HEK293T (cell line): ENCODE measurements at regions not wholly inside any gene's neighbourhood (a gene's known extent, or its start where the extent isn't known, plus 50 kb on each side); places are given as distances from the start of the nearest gene placed in this dataset.

ENCODE experiments used
- CTCF ChIA-PET: fragments of 350-600 bp; formaldehyde crosslinking; extraction: SDS; loops from one replicate; lab custom pipeline; 2021; ENCODE audit warnings: antibody characterized with exemption, inconsistent platforms; lab: Yijun Ruan, JAX
- POLR2A ChIA-PET: fragments of 350-600 bp; formaldehyde crosslinking; extraction: SDS; loops from one replicate; lab custom pipeline; 2020; ENCODE audit warnings: antibody characterized with exemption, inconsistent platforms; lab: Yijun Ruan, JAX
- DNase-seq: peaks from one replicate; pipeline ENCODE4 v3.0.0; 2012; ENCODE audit warnings: mixed read lengths; ENCODE audit errors: extremely low spot score
- ARNT ChIP-seq: fragments of 450-650 bp; IDR thresholded peaks from 2 replicates; pipeline ENCODE4 v1.6.1; 2017; ENCODE audit warnings: mild to moderate bottlenecking
- BHLHE40 ChIP-seq: fragments of 450-650 bp; IDR thresholded peaks from 2 replicates; pipeline ENCODE4 v1.6.1; 2016; ENCODE audit warnings: mild to moderate bottlenecking, moderate library complexity, borderline replicate concordance
- CTBP1 ChIP-seq: fragments of 450-650 bp; IDR thresholded peaks from 2 replicates; pipeline ENCODE4 v1.6.1; 2016; ENCODE audit warnings: borderline replicate concordance
- ELF4 ChIP-seq: fragments of 450-650 bp; IDR thresholded peaks from 2 replicates; pipeline ENCODE4 v1.6.1; 2017; ENCODE audit warnings: antibody characterized with exemption
- FOXA1 ChIP-seq: fragments of 450-650 bp; IDR thresholded peaks from 2 replicates; pipeline ENCODE4 v1.6.1; 2016; ENCODE audit warnings: mild to moderate bottlenecking
- FOXK2 ChIP-seq: fragments of 450-650 bp; IDR thresholded peaks from 2 replicates; pipeline ENCODE4 v1.6.1; 2016; ENCODE audit warnings: mild to moderate bottlenecking
- FOXM1 ChIP-seq: fragments of 450-650 bp; IDR thresholded peaks from 2 replicates; pipeline ENCODE4 v1.6.1; 2017; ENCODE audit warnings: mild to moderate bottlenecking, borderline replicate concordance
- HDGF ChIP-seq: fragments of 450-650 bp; IDR thresholded peaks from 2 replicates; pipeline ENCODE4 v1.6.1; 2017; ENCODE audit warnings: antibody characterized with exemption, borderline replicate concordance
- L3MBTL2 ChIP-seq: fragments of 450-650 bp; conservative IDR thresholded peaks from 2 replicates; pipeline ENCODE4 v1.6.1; 2016; ENCODE audit warnings: mild to moderate bottlenecking
- LEF1 ChIP-seq: fragments of 450-650 bp; IDR thresholded peaks from 2 replicates; pipeline ENCODE4 v1.6.1; 2017; ENCODE audit warnings: mild to moderate bottlenecking, borderline replicate concordance
- NFRKB ChIP-seq: fragments of 450-650 bp; IDR thresholded peaks from 2 replicates; pipeline ENCODE4 v1.6.1; 2016; ENCODE audit warnings: mild to moderate bottlenecking, moderate library complexity
- PKNOX1 ChIP-seq: fragments of 450-650 bp; IDR thresholded peaks from 2 replicates; pipeline ENCODE4 v1.6.1; 2016
- SP1 ChIP-seq: fragments of 450-650 bp; IDR thresholded peaks from 2 replicates; pipeline ENCODE4 v1.6.1; 2017
- SUZ12 ChIP-seq: fragments of 450-650 bp; IDR thresholded peaks from 2 replicates; pipeline ENCODE4 v1.6.1; 2016; ENCODE audit warnings: mild to moderate bottlenecking
- TARDBP ChIP-seq: fragments of 450-650 bp; IDR thresholded peaks from 2 replicates; pipeline ENCODE4 v1.6.1; 2016
- ZNF384 ChIP-seq: fragments of 450-650 bp; IDR thresholded peaks from 2 replicates; pipeline ENCODE4 v1.6.1; 2016

DNA sequence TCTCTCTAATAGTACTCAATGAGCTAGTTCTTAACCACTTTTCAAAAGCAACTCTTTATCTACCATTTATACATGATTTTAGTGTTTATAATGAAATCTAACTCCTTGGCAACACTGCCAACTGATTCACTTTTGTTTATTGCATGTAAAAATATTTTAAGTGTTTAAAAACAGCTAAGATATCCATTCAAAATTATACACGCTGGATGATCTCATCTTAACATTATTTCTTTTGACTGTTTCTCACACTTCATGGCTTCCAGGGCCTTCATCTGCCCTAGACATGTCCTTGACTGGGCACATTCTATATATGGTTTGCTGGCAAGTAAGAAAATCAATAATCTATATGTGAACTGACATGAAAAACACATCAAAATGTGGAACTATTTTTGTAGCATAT lies 414.6 kb upstream of the LUZP2 start:
- ChIA-PET CTCF (interaction anchor here (0.6 kb wide), 1 partner anchor 1566 kb away, joined by 6 read pairs; no protein-coding TSS in a partner anchor), POLR2A (no interaction called here)
- TF ChIP-seq L3MBTL2 = no peak
- TF ChIP-seq HDGF = no peak
- no peak for TF ChIP-seq NFRKB
- TF ChIP-seq ARNT = no peak
- no peak for TF ChIP-seq ZNF384
- no peak for TF ChIP-seq TARDBP
- no peak for TF ChIP-seq FOXK2
- TF ChIP-seq ELF4 = no peak
- TF ChIP-seq SP1 = no peak
- no peak for TF ChIP-seq SUZ12
- TF ChIP-seq PKNOX1 = no peak
- TF ChIP-seq CTBP1 = no peak
- DNase-seq = no peak

DNA sequence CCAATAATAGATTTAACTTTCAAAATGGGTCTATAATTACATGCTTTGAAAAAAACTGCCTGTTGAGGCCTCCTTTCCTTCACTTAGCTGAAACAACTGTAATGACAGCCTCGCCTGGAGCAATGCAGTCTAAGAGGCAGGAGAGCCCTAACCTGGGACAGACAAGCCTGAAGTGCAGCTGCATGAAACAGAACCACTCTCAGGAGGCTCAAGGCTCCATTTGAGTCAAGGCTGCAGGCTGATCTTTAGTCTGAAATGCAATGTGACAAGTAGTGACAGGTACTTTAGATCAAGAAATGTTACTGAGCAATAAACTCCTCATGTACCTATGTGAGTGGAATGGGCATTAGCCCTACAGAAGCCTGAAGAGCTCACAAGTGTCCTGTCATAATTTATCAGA lies 414.0 kb upstream of the LUZP2 start:
- ChIA-PET POLR2A (no interaction called here), CTCF (interaction anchor here (0.6 kb wide), 1 partner anchor 1567 kb away, joined by 6 read pairs; no protein-coding TSS in a partner anchor)
- TF ChIP-seq SP1 (no peak), BHLHE40 (no peak), FOXK2 (no peak), NFRKB (no peak), ZNF384 (no peak), FOXA1 (no peak), ELF4 (no peak), PKNOX1 (no peak), SUZ12 (no peak), FOXM1 (no peak)

GRCh38 chr11:24084956-24085355 lies 411.9 kb upstream of the LUZP2 start:
- TF ChIP-seq ARNT (no peak), SP1 (no peak), FOXA1 (no peak), PKNOX1 (no peak), HDGF (no peak), BHLHE40 (no peak), SUZ12 (no peak), L3MBTL2 (no peak), CTBP1 (no peak), NFRKB (no peak), ZNF384 (no peak), FOXM1 (no peak), TARDBP (no peak), ELF4 (no peak)
- POLR2A ChIA-PET = no interaction called here
- no peak for DNase-seq
- CTCF ChIA-PET = no interaction called here

More for the DNA sequence above, 414.0 kb upstream of the LUZP2 start:
- no peak for DNase-seq

GRCh38 chr11:24086921-24087320 lies 409.9 kb upstream of the LUZP2 start:
- TF ChIP-seq FOXA1 (no peak), SUZ12 (no peak), ZNF384 (no peak), FOXM1 (no peak)

DNA sequence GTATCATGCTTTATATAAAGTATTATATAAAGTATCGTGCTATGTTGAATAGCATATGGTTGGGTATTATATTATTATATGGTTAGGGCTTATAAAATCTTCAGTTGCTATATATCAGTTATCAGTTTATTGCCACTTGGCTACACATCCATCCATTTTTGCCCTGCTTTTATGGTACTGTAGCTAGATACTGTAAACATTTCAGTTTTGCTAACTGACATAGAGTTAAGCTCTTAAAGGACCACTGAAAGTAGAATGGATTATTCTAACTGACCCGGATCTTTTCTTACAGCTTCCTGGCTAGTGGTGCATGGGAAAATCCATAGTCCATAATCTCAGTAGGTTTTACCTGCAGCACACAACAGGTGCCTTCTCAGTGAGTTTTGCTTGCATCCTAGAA lies 405.3 kb upstream of the LUZP2 start:
- POLR2A ChIA-PET = no interaction called here
- no peak for DNase-seq
- CTCF ChIA-PET = no interaction called here
- TF ChIP-seq TARDBP (no peak), L3MBTL2 (no peak), ARNT (no peak), HDGF (no peak), FOXK2 (no peak), ELF4 (no peak), NFRKB (no peak), PKNOX1 (no peak), FOXA1 (no peak), CTBP1 (no peak)

More at GRCh38 chr11:24086921-24087320, 409.9 kb upstream of the LUZP2 start:
- CTCF ChIA-PET = no interaction called here
- DNase-seq = no peak
- POLR2A ChIA-PET = no interaction called here

- no peak for DNase-seq
- CTCF ChIA-PET = no interaction called here
- POLR2A ChIA-PET = no interaction called here
- TF ChIP-seq PKNOX1 (no peak), ARNT (no peak), FOXK2 (no peak), HDGF (no peak), SP1 (no peak), BHLHE40 (no peak), FOXM1 (no peak), TARDBP (no peak), LEF1 (no peak), FOXA1 (no peak), ELF4 (no peak), L3MBTL2 (no peak)
Observed at GRCh38 chr11:24093375-24093774, 403.5 kb upstream of the LUZP2 start.
